Stimulated activated naive B cell treated with anti-CD40 and anti-IgM and Interleukin-4, amounts not matched to agents 10 μg/mL and 1 μg/mL and 100 μg/mL, for 72 hours (primary cell): ENCODE measurements at regions not wholly inside any gene's neighbourhood (a gene's known extent, or its start where the extent isn't known, plus 50 kb on each side); places are given as distances from the start of the nearest gene placed in this dataset.
"Not testable (repeated sequence)": the region's sequence is repeated elsewhere in the genome, so short reads cannot be mapped to it uniquely, and the experiment has no call there.

Experiments used
- ATAC-seq, 2 donors: fragments of 150-1000 bp; cut with Tn5 transposase; replicated peaks; 2 replicates each; pipeline ENCODE4 v1.10.0; 2021; ENCODE audit warnings: moderate library complexity in 1 of 2
- DNase-seq: peaks from one replicate; pipeline ENCODE4 v3.0.0; 2021
- H3K27ac Mint-ChIP-seq: one replicate; pipeline ENCODE4 v1.8.0; 2022; ENCODE audit warnings: mild to moderate bottlenecking, mixed read lengths
- H3K27me3 Mint-ChIP-seq, 2 donors: one replicate each; pipeline ENCODE4 v1.8.0; 2022; ENCODE audit warnings: mixed read lengths in 2 of 2
- H3K36me3 Mint-ChIP-seq, 2 donors: one replicate each; pipeline ENCODE4 v1.8.0; 2022; ENCODE audit warnings: mixed read lengths in 2 of 2, mild to moderate bottlenecking in 1 of 2
- H3K4me1 Mint-ChIP-seq, 2 donors: one replicate each; pipeline ENCODE4 v1.8.0; 2022; ENCODE audit warnings: mixed read lengths in 2 of 2, mild to moderate bottlenecking in 1 of 2
- H3K4me3 Mint-ChIP-seq, 2 donors: one replicate each; pipeline ENCODE4 v1.8.0; 2022; ENCODE audit warnings: mild to moderate bottlenecking in 2 of 2, mixed read lengths in 2 of 2, moderate library complexity in 1 of 2
- H3K9me3 Mint-ChIP-seq, 2 donors: one replicate each; pipeline ENCODE4 v1.8.0; 2022; ENCODE audit warnings: mixed read lengths in 2 of 2, mild to moderate bottlenecking in 1 of 2

- no peak for DNase-seq
- Mint-ChIP-seq H3K27me3 (peaks cover 6 to 9% of the 10 kb centered on the region in 2 donors), H3K27ac (no peak overlapping the region), H3K4me3 (no peak overlapping the region), H3K9me3 (peaks cover 7 to 9% of the 10 kb centered on the region in 2 donors), H3K36me3 (no peaks in the 10 kb centered on the region), H3K4me1 (no peaks in the 10 kb centered on the region)
- no peak for ATAC-seq
Observed at GRCh38 chr16:17769065-17769464, 298.3 kb upstream of the XYLT1 start.

DNA sequence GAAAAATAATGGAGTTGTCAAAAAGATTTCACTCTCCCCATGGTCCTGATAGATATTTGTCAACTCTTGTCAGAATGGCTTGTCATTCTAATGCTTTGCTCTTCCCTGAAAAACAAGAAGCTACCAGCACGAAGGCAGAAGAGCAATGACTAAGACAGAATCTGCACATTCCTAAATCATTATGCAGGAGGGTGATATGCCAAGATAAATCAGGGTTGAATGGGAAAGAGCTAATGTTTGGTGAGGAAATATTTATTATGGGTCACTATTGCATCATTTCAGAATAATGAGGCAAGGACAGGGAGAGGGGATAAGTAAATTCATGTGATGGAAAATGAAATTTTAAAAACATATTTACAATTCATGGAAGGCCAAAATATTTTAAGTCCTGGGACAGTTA lies 297.5 kb upstream of the XYLT1 start:
- no peak overlapping the region for H3K27ac Mint-ChIP-seq
- H3K4me3 Mint-ChIP-seq: no peak overlapping the region
- DNase-seq: no peak
- H3K9me3 Mint-ChIP-seq: peaks cover 7 to 9% of the 10 kb centered on the region in 2 donors
- H3K36me3 Mint-ChIP-seq: no peaks in the 10 kb centered on the region
- no peaks in the 10 kb centered on the region for H3K4me1 Mint-ChIP-seq
- peaks cover 3 to 15% of the 10 kb centered on the region in 2 donors for H3K27me3 Mint-ChIP-seq
- ATAC-seq: no peak

GRCh38 chr16:17766012-17766411 lies 295.3 kb upstream of the XYLT1 start:
- no peak for ATAC-seq
- H3K36me3 Mint-ChIP-seq: no peaks in the 10 kb centered on the region
- peaks cover 6 to 15% of the 10 kb centered on the region in 2 donors for H3K27me3 Mint-ChIP-seq
- H3K27ac Mint-ChIP-seq: no peak overlapping the region
- DNase-seq: no peak
- no peak overlapping the region for H3K4me3 Mint-ChIP-seq
- H3K9me3 Mint-ChIP-seq: peaks cover 6 to 7% of the 10 kb centered on the region in 2 donors
- H3K4me1 Mint-ChIP-seq: no peaks in the 10 kb centered on the region

- ATAC-seq: no peak
- Mint-ChIP-seq H3K4me1 (no peaks in the 10 kb centered on the region), H3K36me3 (no peaks in the 10 kb centered on the region), H3K4me3 (no peak overlapping the region), H3K9me3 (peaks cover 0 to 4% of the 10 kb centered on the region in 2 donors), H3K27ac (no peak overlapping the region), H3K27me3 (peaks cover 9 to 11% of the 10 kb centered on the region in 2 donors)
- DNase-seq: no peak
Observed at GRCh38 chr16:17759451-17760390, 289.0 kb upstream of the XYLT1 start.

DNA sequence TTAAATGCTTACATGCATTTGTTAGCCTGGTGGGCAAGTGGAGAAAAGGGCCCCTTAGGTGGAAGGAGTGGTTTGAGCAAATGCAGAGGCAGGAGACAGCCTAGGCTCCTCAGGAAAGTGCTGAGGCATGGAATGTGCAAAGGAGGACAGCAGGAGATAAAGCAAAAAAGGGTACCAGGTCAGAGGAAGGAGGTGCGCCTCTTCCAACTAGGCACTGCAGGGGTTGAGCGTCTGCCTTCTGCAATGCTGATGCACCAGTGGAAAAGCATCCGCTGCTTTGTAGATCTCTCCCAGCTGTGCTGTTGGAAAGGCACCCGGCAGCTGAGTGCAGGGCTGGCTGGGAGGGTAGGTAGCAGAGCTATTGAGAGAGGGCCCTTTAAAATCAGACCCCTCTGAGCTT lies 287.0 kb upstream of the XYLT1 start:
- no peaks in the 10 kb centered on the region for H3K4me1 Mint-ChIP-seq
- peaks cover 0 to 4% of the 10 kb centered on the region in 2 donors for H3K9me3 Mint-ChIP-seq
- H3K27ac Mint-ChIP-seq: no peak overlapping the region
- DNase-seq (no peak), ATAC-seq (no peak)
- no peaks in the 10 kb centered on the region for H3K36me3 Mint-ChIP-seq
- no peak overlapping the region for H3K4me3 Mint-ChIP-seq
- peaks cover 0 to 11% of the 10 kb centered on the region in 2 donors for H3K27me3 Mint-ChIP-seq

DNA sequence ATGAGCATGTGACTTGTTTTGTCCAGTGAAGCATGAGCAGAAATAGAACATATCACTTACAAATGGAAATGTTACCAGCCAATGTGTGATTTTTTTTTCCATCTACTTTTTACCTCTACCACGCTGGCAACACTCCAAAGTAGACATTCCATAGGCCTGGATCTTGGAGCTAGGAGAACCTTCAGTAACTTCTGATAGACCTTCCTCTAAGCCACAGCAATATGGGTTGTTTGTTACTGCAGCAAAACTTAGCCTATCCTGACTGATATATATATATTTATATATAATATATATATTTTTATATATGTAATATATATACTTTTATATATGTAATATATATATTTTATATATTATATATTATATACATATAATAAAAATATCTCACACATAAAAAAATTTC lies 284.4 kb upstream of the XYLT1 start:
- Mint-ChIP-seq H3K27ac (no peak overlapping the region), H3K9me3 (peaks cover 0 to 4% of the 10 kb centered on the region in 2 donors), H3K4me3 (no peak overlapping the region), H3K27me3 (no peaks in the 10 kb centered on the region), H3K4me1 (no peaks in the 10 kb centered on the region), H3K36me3 (no peaks in the 10 kb centered on the region)
- ATAC-seq (no peak), DNase-seq (no peak)

DNA sequence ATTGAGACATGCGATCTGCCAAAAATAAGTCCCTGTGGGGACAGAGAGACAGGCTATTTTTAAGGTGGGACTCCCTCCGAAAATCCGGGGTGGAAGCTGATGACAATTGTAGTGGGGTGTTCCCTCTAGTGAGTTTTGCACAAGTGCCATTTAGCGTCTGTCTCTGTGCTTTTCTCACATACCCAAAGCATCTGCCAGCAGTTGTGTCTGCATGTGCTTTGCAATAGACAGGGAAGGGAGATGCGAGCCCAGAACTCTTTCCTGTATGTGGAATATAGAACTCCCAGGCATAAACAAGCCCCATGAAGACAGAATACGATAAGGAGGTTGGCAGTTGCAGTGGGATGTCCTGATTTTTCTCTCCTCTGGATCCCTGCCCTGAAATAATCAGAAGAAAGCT lies 282.7 kb upstream of the XYLT1 start:
- H3K4me1 Mint-ChIP-seq: no peaks in the 10 kb centered on the region
- peaks cover 5 to 8% of the 10 kb centered on the region in 2 donors for H3K9me3 Mint-ChIP-seq

DNA sequence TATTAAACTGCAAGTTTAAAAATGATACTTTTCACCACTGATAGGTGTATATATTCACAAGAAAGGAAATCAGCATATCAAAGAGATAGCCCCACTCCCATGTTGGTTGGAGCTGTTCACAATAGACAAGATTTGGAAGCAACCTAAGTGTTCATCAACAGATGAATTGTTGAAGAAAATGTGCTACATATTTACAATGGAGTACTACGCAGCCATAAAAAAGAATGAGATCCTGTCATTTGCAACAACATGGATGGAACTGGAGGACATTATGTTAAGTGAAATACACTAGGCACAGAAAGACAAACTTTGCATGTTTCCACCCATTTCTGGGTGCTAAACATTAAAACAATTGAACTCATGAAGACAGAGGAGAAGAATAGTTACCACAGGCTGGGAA lies 278.9 kb upstream of the XYLT1 start:
- no peak for DNase-seq
- Mint-ChIP-seq H3K9me3 (peaks cover 5 to 9% of the 10 kb centered on the region in 2 donors), H3K4me3 (no peak overlapping the region), H3K4me1 (no peaks in the 10 kb centered on the region), H3K27ac (no peak overlapping the region), H3K27me3 (peaks cover 0 to 13% of the 10 kb centered on the region in 2 donors), H3K36me3 (no peaks in the 10 kb centered on the region)
- ATAC-seq: no peak

More for the DNA sequence above, 282.7 kb upstream of the XYLT1 start:
- ATAC-seq (no peak), DNase-seq (no peak)
- Mint-ChIP-seq H3K36me3 (no peaks in the 10 kb centered on the region), H3K27ac (no peak overlapping the region), H3K27me3 (peaks cover 0 to 6% of the 10 kb centered on the region in 2 donors), H3K4me3 (no peak overlapping the region)

DNA sequence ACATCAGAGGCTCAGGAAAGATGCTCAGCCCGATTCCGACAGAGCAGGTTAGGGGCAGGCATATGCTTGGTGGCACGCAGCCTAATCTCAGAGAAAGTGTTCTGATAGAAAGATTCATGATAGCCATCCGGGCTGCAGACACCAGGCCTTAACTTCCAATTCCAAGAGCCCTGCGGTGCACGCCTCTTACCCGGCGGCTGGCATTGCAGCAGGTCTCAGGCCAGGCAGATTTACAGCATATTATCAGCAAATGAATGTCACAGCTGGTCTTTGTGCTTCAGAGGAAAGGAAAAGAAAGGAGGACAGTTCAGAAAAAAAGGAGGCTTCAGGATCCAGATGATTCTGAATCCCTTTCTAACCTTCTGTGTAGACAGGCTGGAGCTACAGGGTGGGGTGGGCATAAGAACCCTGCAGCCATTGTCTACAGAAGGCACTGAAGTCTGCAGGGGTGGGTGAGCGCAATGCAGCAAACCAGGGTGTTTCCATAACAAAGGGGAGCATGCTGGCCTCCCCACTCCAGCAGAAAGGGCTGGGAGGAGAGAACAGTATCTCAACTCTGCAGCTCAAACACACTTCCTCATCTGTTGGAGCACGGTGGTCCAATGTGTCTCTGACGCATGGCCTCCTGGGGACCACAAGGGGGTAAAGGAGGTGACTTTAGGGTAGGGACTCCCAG lies 277.4 kb upstream of the XYLT1 start:
- H3K27ac Mint-ChIP-seq: no peak overlapping the region
- H3K27me3 Mint-ChIP-seq: peaks cover 0 to 13% of the 10 kb centered on the region in 2 donors
- H3K4me3 Mint-ChIP-seq: no peak overlapping the region
- no peaks in the 10 kb centered on the region for H3K4me1 Mint-ChIP-seq
- H3K9me3 Mint-ChIP-seq: peaks cover 5 to 9% of the 10 kb centered on the region in 2 donors
- no peaks in the 10 kb centered on the region for H3K36me3 Mint-ChIP-seq
- DNase-seq (no peak), ATAC-seq (no peak)

- Mint-ChIP-seq H3K27me3 (peaks cover 0 to 13% of the 10 kb centered on the region in 2 donors), H3K9me3 (peaks cover 5 to 9% of the 10 kb centered on the region in 2 donors), H3K4me3 (no peak overlapping the region), H3K4me1 (no peaks in the 10 kb centered on the region), H3K27ac (no peak overlapping the region), H3K36me3 (no peaks in the 10 kb centered on the region)
- ATAC-seq: no peak
- no peak for DNase-seq
Observed at GRCh38 chr16:17747081-17747756, 276.5 kb upstream of the XYLT1 start.

DNA sequence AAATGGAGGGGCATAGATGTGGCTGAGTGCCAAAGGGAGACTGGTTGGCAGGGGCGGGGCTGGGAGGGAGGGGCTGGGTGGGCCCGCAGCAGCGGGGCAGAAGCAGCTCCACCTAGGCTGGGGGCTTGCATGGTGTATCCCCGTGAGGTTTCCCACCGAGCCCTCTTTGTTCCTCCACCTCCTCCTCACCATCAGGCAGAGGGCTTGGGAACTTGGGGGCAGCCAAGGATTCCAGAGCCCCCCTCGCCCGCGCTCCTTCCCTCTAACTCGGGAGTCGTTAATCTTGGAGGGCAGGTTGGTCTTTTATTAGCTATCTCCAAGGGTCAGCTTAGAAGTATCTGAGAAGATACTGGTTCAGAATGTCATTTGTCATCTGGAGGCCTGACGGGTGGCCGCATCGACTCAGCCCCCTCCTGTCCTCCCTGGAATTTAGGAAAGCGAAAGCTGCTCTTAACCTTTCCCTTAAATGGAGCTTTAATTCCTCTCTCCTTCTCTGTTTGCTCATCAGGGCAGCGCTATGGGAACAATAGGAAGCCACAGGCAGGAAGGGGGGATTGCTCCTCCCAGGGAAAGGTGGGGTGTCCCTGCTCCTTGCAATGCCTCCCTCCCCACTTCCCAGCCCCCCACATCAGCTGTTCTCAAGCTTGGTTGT lies 274.3 kb upstream of the XYLT1 start:
- Mint-ChIP-seq H3K27me3 (peaks cover 0 to 13% of the 10 kb centered on the region in 2 donors), H3K4me3 (no peak overlapping the region), H3K9me3 (peaks cover 5 to 9% of the 10 kb centered on the region in 2 donors), H3K27ac (no peak overlapping the region), H3K36me3 (no peaks in the 10 kb centered on the region), H3K4me1 (no peaks in the 10 kb centered on the region)
- ATAC-seq: no peak
- no peak for DNase-seq

DNA sequence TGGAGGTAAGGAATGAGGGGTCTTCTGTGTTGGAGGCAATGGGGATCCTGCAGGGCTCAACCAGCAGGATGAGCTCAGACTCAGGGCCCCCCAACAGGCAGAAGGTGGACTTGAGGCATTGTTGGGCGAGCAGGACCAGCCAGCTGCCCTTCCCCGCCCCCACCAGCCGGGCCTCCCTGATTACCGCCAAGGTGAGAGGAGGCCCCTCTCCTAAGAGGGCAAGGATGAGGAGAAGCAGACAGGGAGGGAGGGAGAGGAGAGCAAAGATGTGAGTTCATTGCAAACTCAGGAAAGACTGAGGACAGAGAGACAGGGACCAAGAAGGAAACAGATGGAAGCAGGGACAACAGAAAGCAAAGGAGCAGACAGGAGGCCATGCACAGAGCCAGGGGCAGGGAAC lies 272.8 kb upstream of the XYLT1 start:
- peaks cover 0 to 7% of the 10 kb centered on the region in 2 donors for H3K27me3 Mint-ChIP-seq
- H3K4me3 Mint-ChIP-seq: no peak overlapping the region
- no peak overlapping the region for H3K27ac Mint-ChIP-seq
- no peaks in the 10 kb centered on the region for H3K36me3 Mint-ChIP-seq
- H3K4me1 Mint-ChIP-seq: no peaks in the 10 kb centered on the region
- no peak for ATAC-seq
- H3K9me3 Mint-ChIP-seq: peaks cover 0 to 7% of the 10 kb centered on the region in 2 donors
- no peak for DNase-seq

- H3K4me1 Mint-ChIP-seq: no peaks in the 10 kb centered on the region
Observed at GRCh38 chr16:17743158-17743557, 272.4 kb upstream of the XYLT1 start.

DNA sequence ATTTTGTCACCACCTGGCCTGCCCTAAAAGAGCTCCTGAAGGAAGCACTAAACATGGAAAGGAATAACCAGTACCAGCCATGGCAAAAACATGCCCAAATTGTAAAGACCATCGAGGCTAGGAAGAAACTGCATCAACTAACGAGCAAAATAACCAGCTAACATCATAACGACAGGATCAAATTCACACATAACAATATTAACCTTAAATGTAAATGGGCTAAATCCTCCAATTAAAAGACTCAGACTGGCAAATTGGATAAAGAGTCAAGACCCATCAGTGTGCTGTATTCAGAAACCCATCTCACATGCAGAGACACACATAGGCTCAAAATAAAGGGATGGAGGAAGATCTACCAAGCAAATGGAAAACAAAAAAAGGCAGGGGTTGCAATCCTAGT lies 264.3 kb upstream of the XYLT1 start:
- not testable (repeated sequence) for H3K4me3 Mint-ChIP-seq, H3K27ac Mint-ChIP-seq, ATAC-seq, H3K36me3 Mint-ChIP-seq, H3K4me1 Mint-ChIP-seq, DNase-seq
- Mint-ChIP-seq H3K27me3 (peaks cover 5 to 11% of the 10 kb centered on the region in 2 donors), H3K9me3 (peaks cover 9 to 23% of the 10 kb centered on the region in 2 donors)

More at GRCh38 chr16:17743158-17743557, 272.4 kb upstream of the XYLT1 start:
- no peaks in the 10 kb centered on the region for H3K36me3 Mint-ChIP-seq
- ATAC-seq (no peak), DNase-seq (no peak)
- no peak overlapping the region for H3K27ac Mint-ChIP-seq
- no peak overlapping the region for H3K4me3 Mint-ChIP-seq
- H3K9me3 Mint-ChIP-seq: peaks cover 0 to 9% of the 10 kb centered on the region in 2 donors
- peaks cover 0 to 7% of the 10 kb centered on the region in 2 donors for H3K27me3 Mint-ChIP-seq
